PC-9 (cell line): ENCODE measurements at regions not wholly inside any gene's neighbourhood (a gene's known extent, or its start where the extent isn't known, plus 50 kb on each side); places are given as distances from the start of the nearest gene placed in this dataset.

Source experiments
- BruUV-seq: library from RNA; stranded (reverse); fragments of 400-500 nt; replicated peaks from 2 replicates; lab custom pipeline; 2021; lab: Mats Ljungman, UMichigan
- CTCF ChIA-PET: fragments of 300-600 bp; sonication (Branson Sonifier 250); formaldehyde crosslinking; loops from one replicate; lab custom pipeline; 2022; ENCODE audit warnings: antibody characterized with exemption; lab: Charles Lee
- POLR2A ChIA-PET: fragments of 300-600 bp; sonication (Branson Sonifier 250); formaldehyde crosslinking; loops from one replicate; lab custom pipeline; 2022; ENCODE audit warnings: antibody characterized with exemption; ENCODE audit not compliant: unreplicated experiment; lab: Charles Lee
- DNase-seq, 2 experiments: peaks; one replicate each; pipeline versions ENCODE4 v3.0.0 to v3.0.0-alpha.2; 2015 to 2022; ENCODE audit warnings: mixed read lengths in 1 of 2
- H2AFZ ChIP-seq: fragments of 200-600 bp; sonication (generic); 2 replicates; pipeline ENCODE4 v1.8.1; 2017; ENCODE audit warnings: antibody characterized with exemption
- H3F3A ChIP-seq: fragments of 200-600 bp; sonication (generic); 2 replicates; pipeline ENCODE4 v1.8.1; 2017; ENCODE audit warnings: antibody characterized with exemption, mild to moderate bottlenecking, low read depth; ENCODE audit not compliant: insufficient read depth
- H3K27ac ChIP-seq: fragments of 200-600 bp; sonication (generic); 2 replicates; pipeline ENCODE4 v1.6.1; 2016; ENCODE audit warnings: mixed run types
- H3K27me3 ChIP-seq: fragments of 200-600 bp; sonication (generic); 2 replicates; pipeline ENCODE4 v1.6.1; 2016; ENCODE audit warnings: low read depth, mixed run types; ENCODE audit not compliant: insufficient read depth
- H3K36me3 ChIP-seq: fragments of 200-600 bp; sonication (generic); 2 replicates; pipeline ENCODE4 v1.6.1; 2016; ENCODE audit warnings: low read depth, mixed run types
- H3K4me1 ChIP-seq: fragments of 200-600 bp; sonication (generic); replicated peaks from 2 replicates; pipeline ENCODE4 v1.6.1; 2016; ENCODE audit warnings: mixed run types; ENCODE audit not compliant: insufficient read depth
- H3K4me2 ChIP-seq: fragments of 200-600 bp; sonication (generic); 2 replicates; pipeline ENCODE4 v1.6.1; 2017; ENCODE audit warnings: mixed run types
- H3K4me3 ChIP-seq: fragments of 200-600 bp; sonication (generic); 2 replicates; pipeline ENCODE4 v1.6.1; 2016; ENCODE audit warnings: mixed run types
- H3K79me2 ChIP-seq: fragments of 200-600 bp; sonication (generic); 2 replicates; pipeline ENCODE4 v1.6.1; 2017; ENCODE audit warnings: low read depth, mixed run types
- H3K9me2 ChIP-seq: fragments of 200-600 bp; sonication (generic); 2 replicates; pipeline ENCODE4 v1.8.1; 2017; ENCODE audit warnings: mild to moderate bottlenecking; ENCODE audit not compliant: insufficient read depth
- H3K9me3 ChIP-seq: fragments of 200-600 bp; sonication (generic); 2 replicates; pipeline ENCODE4 v1.8.1; 2016; ENCODE audit warnings: low read depth; ENCODE audit not compliant: insufficient read depth
- H4K20me1 ChIP-seq: fragments of 200-600 bp; sonication (generic); 2 replicates; pipeline ENCODE4 v1.8.1; 2017; ENCODE audit not compliant: insufficient read depth
- EZH2 ChIP-seq: fragments of 200-600 bp; sonication (generic); IDR thresholded peaks from 2 replicates; pipeline ENCODE4 v1.8.0; 2017; ENCODE audit warnings: antibody characterized with exemption, low read depth
- intact Hi-C: fragments of 100-400 bp; cut with micrococcal nuclease; formaldehyde crosslinking; loops from one replicate; pipeline ENCODE4 v1.10.0; 2022; ENCODE audit not compliant: unreplicated experiment
- TF ChIP-seq, protein P1 (sequence below): fragments of 200-600 bp; sonication (generic); conservative IDR thresholded peaks from 2 replicates; pipeline ENCODE4 v1.6.1; 2017; ENCODE audit warnings: mixed run types, antibody characterized with exemption, mild to moderate bottlenecking, moderate library complexity

- intact Hi-C loops = no loop called here
- no peaks in the 10 kb centered on the region for H3K79me2 ChIP-seq
- no peak for TF ChIP-seq EZH2
- TF ChIP-seq, protein P1, sequence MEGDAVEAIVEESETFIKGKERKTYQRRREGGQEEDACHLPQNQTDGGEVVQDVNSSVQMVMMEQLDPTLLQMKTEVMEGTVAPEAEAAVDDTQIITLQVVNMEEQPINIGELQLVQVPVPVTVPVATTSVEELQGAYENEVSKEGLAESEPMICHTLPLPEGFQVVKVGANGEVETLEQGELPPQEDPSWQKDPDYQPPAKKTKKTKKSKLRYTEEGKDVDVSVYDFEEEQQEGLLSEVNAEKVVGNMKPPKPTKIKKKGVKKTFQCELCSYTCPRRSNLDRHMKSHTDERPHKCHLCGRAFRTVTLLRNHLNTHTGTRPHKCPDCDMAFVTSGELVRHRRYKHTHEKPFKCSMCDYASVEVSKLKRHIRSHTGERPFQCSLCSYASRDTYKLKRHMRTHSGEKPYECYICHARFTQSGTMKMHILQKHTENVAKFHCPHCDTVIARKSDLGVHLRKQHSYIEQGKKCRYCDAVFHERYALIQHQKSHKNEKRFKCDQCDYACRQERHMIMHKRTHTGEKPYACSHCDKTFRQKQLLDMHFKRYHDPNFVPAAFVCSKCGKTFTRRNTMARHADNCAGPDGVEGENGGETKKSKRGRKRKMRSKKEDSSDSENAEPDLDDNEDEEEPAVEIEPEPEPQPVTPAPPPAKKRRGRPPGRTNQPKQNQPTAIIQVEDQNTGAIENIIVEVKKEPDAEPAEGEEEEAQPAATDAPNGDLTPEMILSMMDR = no peak
- CTCF ChIA-PET = no interaction called here
- H3K4me2 ChIP-seq = no peak overlapping the region
- H2AFZ ChIP-seq = no peak overlapping the region
- no peaks in the 10 kb centered on the region for H3K27me3 ChIP-seq
- no peaks in the 10 kb centered on the region for H3K9me2 ChIP-seq
- H3F3A ChIP-seq = no peaks in the 10 kb centered on the region
- H4K20me1 ChIP-seq = no peaks in the 10 kb centered on the region
- no TSS peak for BruUV-seq
- H3K9me3 ChIP-seq = no peaks in the 10 kb centered on the region
- POLR2A ChIA-PET = no interaction called here
- DNase-seq = no peak
- no peak overlapping the region for H3K27ac ChIP-seq
- H3K4me1 ChIP-seq = no peaks in the 10 kb centered on the region
- no peaks in the 10 kb centered on the region for H3K36me3 ChIP-seq
- H3K4me3 ChIP-seq = no peak overlapping the region
These were observed 254.9 kb upstream of the ARRDC3 start for GRCh38 chr5:91638010-91638409.

GRCh38 chr5:91635950-91636734 lies 253.0 kb upstream of the ARRDC3 start:
- ChIA-PET POLR2A (no interaction called here), CTCF (no interaction called here)
- no TSS peak for BruUV-seq

DNA sequence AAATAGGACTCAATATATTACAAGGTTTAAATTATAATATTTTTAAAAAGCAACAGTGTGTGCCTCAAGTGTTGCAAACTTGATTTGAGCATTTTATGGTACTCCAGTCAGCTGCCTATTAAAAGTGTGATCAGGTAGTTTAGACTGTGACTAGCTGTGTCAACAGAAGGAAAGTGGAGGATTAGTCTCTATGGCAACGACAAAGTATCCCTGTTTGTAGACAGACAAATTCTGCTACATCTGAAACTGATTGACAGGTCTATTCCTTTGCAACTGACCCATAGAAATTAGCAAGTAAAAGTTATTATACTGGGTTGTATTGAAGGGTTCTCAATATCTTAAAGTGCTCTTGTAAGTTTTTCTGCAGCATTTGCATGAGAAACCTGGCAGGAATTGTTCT lies 249.8 kb upstream of the ARRDC3 start:
- POLR2A ChIA-PET = no interaction called here
- Histone ChIP-seq H3K9me3 (no peaks in the 10 kb centered on the region), H4K20me1 (no peaks in the 10 kb centered on the region), H3K9me2 (no peaks in the 10 kb centered on the region; the same call in 1 of the 2 replicates), H3K4me3 (no peak overlapping the region), H2AFZ (no peak overlapping the region), H3K4me1 (no peaks in the 10 kb centered on the region), H3K27ac (no peak overlapping the region), H3K36me3 (no peaks in the 10 kb centered on the region), H3K79me2 (no peaks in the 10 kb centered on the region), H3K27me3 (no peaks in the 10 kb centered on the region), H3K4me2 (no peak overlapping the region), H3F3A (no peaks in the 10 kb centered on the region)
- CTCF ChIA-PET = no interaction called here
- BruUV-seq = no TSS peak
- intact Hi-C loops = no loop called here
- TF ChIP-seq, protein P1 = no peak
- TF ChIP-seq EZH2 = no peak
- DNase-seq = no peak

More at GRCh38 chr5:91635950-91636734, 253.0 kb upstream of the ARRDC3 start:
- TF ChIP-seq, protein P1 = no peak
- no peaks in the 10 kb centered on the region for H4K20me1 ChIP-seq
- no peak for DNase-seq
- intact Hi-C loops = no loop called here
- no peak overlapping the region for H3K27ac ChIP-seq
- no peak overlapping the region for H3K4me2 ChIP-seq
- no peak overlapping the region for H2AFZ ChIP-seq
- H3K27me3 ChIP-seq = no peaks in the 10 kb centered on the region
- no peaks in the 10 kb centered on the region for H3K36me3 ChIP-seq
- H3K9me3 ChIP-seq = no peaks in the 10 kb centered on the region
- no peaks in the 10 kb centered on the region for H3K9me2 ChIP-seq
- no peaks in the 10 kb centered on the region for H3F3A ChIP-seq
- no peaks in the 10 kb centered on the region for H3K79me2 ChIP-seq
- H3K4me3 ChIP-seq = no peak overlapping the region
- H3K4me1 ChIP-seq = no peaks in the 10 kb centered on the region
